HG03520 (cell line): ENCODE measurements at regions not wholly inside any gene's neighbourhood (a gene's known extent, or its start where the extent isn't known, plus 50 kb on each side); places are given as distances from the start of the nearest gene placed in this dataset.

Experiments
- ATAC-seq: cut with Tn5 transposase; IDR thresholded peaks from one replicate; pipeline ENCODE4 v1.9.1; 2021; ENCODE audit warnings: mild to moderate bottlenecking, moderate library complexity; ENCODE audit not compliant: unreplicated experiment

- ATAC-seq = no peak
Measured at GRCh38 chr2:59540864-59541263, 1012.6 kb downstream of the BCL11A start.

DNA sequence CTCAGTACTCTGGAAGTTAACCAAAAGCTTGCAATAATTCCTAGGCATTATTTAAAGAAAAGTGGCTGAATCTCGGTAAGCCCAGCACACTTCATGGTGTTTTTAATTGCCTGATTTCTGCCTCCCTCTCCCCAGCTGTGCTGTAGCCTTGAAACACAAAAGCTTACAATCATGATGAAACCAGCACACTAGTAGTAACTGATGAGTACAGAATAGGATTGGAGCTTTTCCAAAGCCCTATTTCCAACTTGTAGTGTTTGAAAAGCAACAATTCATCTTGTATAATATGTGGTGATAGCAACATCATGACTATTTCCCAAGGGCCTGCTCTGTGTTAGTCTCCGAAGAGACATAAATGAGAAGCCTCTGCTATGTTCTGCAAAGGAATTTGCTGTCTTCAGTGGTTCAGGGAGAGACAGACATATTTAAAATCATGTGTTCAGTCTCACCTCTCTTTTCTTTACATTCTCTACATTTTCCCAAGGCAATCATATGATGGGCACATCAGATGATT lies 1015.0 kb downstream of the BCL11A start:
- no peak for ATAC-seq

GRCh38 chr2:59532808-59533207 lies 1020.6 kb downstream of the BCL11A start:
- no peak for ATAC-seq

- ATAC-seq = no peak
Measured at GRCh38 chr2:59530258-59530657, 1023.2 kb downstream of the BCL11A start.

DNA sequence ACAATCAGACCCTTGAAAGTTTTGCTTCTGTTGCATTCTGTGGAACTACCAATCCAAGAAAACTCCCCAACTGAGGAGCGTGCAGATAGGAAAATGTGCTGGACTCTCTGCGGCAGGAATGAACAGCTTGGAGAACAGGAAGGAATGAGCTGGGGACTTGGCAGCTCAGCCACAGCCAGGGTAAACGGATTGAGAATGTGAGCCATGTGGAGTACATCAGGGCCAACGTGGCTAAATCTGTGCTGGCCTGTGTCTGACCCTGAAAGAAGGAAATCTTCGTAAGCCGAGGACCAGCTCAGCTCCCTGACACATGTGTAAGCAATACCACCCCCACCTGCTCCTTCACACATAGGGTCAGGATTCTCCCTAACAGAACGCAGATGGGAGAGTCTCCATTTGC lies 1023.7 kb downstream of the BCL11A start:
- ATAC-seq = no peak

GRCh38 chr2:59528525-59528924 lies 1024.9 kb downstream of the BCL11A start:
- ATAC-seq = no peak

DNA sequence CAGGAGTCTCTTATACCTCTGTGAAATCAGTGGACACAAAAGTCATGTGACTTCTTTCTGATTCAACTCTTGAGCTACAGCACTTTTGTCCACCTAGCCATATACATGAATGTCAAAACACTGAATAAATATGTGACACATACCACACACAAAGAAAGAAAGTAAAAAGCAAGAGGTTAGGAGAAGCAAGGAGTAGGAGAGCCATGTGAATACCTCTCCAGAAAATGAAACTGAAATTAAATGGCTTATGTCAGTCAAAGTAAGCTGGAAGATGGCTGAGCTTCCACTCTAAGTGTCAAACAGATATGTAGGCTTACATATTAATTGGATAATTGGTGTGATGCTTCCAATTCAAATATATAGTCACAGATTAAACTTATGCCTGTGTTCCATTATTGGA lies 1050.5 kb downstream of the BCL11A start:
- no peak for ATAC-seq

GRCh38 chr2:59490994-59491393 lies 1062.5 kb downstream of the BCL11A start:
- no peak for ATAC-seq

DNA sequence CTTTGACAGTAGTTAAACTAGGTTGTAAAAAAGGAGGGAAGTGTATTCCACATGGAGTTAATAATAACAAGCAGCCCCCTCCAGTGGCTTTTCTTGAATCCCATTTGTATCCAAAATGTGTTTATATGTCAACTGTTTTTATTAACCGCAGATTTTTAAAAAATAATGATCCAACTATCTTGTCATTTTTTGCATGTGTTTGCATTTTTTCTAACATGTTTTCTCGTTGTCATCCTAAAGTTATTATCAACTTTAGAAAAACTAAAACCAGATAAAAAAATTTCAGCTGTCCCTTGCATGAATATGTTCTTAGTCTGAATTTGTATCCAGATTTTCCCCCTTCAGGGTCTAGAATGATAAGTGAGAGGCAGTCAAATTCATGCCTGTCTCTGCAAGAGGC lies 1063.3 kb downstream of the BCL11A start:
- ATAC-seq = no peak

DNA sequence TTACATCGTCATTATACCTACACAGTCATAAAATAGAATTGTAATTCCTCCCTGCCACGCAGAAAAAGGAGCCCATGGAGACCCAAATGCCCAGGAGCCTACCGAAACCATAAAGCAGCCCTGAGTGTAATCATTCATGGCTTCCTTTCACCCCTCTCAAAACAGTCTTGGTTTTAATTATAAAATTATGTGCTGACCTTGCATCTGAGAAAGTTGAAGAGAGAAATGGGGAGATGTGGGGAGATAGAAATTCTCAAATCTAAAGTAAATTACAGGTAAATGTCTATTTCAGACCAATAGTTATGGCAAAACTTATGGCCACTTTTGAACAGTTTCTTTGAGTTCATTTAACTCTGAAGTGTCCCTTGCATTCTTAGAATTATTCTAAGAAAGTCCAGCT lies 1068.8 kb downstream of the BCL11A start:
- no peak for ATAC-seq

- ATAC-seq = no peak
Measured at GRCh38 chr2:59463426-59463825, 1090.0 kb downstream of the BCL11A start.

- ATAC-seq = no peak
Measured at GRCh38 chr2:59462422-59463197, 1090.8 kb downstream of the BCL11A start.

GRCh38 chr2:59461127-59461526 lies 1092.3 kb downstream of the BCL11A start:
- no peak for ATAC-seq

GRCh38 chr2:59458800-59459199 lies 1094.7 kb downstream of the BCL11A start:
- ATAC-seq = no peak

DNA sequence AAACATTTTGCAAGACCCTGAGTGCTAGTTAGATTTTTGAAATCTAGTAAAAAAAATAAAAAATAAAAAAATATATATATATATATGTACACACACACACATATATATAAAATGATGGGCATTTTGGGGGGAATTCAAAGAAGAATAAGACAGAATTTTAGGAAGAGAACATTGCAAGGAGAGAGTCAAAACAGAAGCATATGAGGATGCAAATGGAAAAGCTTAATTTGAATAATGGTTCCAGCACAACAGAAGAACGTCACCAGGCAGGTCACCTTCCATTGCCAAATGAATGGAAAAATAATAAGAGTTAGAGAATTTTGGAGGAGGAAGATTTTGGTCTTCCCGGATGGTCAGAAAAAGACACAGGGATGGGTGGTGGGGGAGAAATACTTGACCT lies 1097.2 kb downstream of the BCL11A start:
- ATAC-seq = no peak

DNA sequence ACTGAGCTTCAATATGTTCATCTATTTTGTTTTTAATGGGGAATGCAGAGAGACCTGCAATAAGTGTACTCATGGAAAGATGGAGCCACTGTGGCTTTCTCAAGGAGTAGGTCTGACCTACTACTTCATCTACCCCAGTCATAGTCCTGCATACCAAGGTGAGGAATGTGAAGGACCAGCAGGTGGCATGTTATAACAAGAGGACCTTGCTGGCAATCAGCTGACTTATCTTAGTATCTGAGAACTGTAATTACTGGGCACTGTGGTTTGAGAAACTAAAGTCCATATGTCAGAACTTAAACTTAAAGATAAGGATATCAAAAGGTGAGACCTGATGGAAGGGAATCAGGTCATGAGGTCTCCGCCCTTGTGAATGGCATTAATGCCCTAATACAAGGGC lies 1104.2 kb downstream of the BCL11A start:
- no peak for ATAC-seq

DNA sequence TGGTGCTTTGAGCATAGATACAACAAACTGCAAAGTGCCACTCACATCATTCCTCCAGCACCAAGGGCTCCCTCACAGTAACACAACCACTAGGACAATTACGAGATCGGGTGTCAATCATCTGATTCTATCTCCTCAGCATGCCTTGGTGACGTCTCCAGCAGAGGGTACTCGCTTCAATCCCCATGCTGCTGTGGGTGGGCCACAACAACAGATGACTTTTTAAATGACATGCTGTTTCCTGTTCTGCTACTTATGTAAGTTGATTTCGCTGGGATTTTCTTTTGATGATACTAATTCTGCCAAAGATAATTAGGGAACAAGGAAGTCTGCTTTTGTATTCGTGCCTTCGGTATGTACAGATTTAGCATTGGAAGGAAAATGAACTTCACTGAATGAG lies 1113.0 kb downstream of the BCL11A start:
- no peak for ATAC-seq

DNA sequence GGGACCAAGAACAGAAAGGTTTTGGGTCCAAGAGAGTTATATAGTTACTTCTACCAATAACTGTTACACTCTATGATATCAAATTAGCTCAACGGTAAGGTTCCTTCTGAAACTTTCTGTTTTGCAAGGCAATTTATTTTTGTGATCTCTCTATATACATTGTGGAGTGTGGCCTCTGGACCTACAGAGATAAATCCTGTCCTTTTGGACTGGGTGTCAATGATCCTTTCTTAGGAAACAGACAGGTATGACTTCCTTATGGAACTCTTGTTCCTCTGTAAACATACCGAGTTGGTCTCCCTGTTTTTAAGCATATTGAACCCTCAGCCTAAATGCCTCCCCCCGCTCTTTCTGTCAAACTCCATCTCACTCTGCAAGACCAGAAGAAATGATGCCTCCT lies 1117.8 kb downstream of the BCL11A start:
- no peak for ATAC-seq

- no peak for ATAC-seq
Measured at GRCh38 chr2:59428940-59429339, 1124.5 kb downstream of the BCL11A start.

- no peak for ATAC-seq
Measured at GRCh38 chr2:59427980-59428379, 1125.5 kb downstream of the BCL11A start.

GRCh38 chr2:59425247-59425646 lies 1128.2 kb downstream of the BCL11A start:
- ATAC-seq = no peak

DNA sequence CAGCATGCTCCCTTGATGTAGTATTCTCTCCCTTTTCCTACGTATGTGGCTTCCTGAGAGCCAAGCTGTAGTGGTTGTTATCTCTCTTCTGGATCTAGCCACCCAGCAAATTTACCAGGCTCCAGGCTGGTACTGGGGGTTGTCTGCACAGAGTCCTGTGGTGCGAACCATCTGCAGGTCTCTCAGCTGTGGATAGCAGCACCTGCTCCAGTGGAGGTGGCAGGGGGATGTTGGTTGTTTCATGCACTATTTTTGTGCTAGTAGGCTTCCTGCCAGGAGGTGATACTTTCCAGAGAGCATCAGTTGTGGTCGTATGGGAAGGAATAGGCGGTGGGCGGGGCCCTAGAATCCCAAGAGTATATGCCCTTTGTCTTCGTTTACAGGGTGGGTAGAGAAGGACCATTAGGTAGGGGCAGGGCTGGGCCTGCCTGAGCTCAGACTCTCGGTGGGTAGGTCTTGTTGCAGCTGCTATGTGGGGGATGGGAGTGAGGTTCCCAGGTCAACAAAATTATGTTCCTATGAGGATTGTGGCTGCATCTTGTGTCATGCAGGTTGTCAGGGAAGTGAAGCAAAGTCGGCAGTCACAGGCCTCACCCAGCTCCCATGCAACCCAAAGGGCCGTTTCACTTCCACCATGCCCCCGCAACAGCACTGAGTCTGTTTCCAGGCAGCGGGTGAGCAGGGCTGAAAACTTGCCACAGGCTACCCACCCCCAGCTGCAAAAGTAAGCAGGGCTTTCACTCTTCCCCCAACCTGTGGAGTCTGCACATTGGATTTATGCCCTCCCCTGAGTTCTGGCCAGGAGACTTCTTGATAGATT lies 1139.5 kb downstream of the BCL11A start:
- ATAC-seq = no peak
